LNCaP clone FGC (cell line): ENCODE measurements at regions not wholly inside any gene's neighbourhood (a gene's known extent, or its start where the extent isn't known, plus 50 kb on each side); places are given as distances from the start of the nearest gene placed in this dataset.

Experiments used
- DNase-seq: peaks from one replicate; pipeline ENCODE4 v3.0.0-alpha.2; 2011; ENCODE audit warnings: low read depth
- H3K4me3 ChIP-seq: 2 replicates; pipeline ENCODE4 v1.5.1; 2011; ENCODE audit warnings: mild to moderate bottlenecking, low read depth, low read length, control low read depth
- CTCF ChIP-seq: IDR thresholded peaks from 2 replicates; pipeline ENCODE4 v1.5.1; 2012; ENCODE audit warnings: mild to moderate bottlenecking; ENCODE audit not compliant: control insufficient read depth, insufficient read depth; ENCODE audit errors: extremely low read depth

- no peak for TF ChIP-seq CTCF
- no peak for DNase-seq
- no peak overlapping the region for H3K4me3 ChIP-seq
Observed at GRCh38 chr9:134544388-134545214, 97.0 kb upstream of the COL5A1 start.

- no peak overlapping the region for H3K4me3 ChIP-seq
- DNase-seq: no peak
- no peak for TF ChIP-seq CTCF
Observed at GRCh38 chr9:134545215-134545542, 96.4 kb upstream of the COL5A1 start.

GRCh38 chr9:134545543-134546245 lies 95.9 kb upstream of the COL5A1 start:
- H3K4me3 ChIP-seq: no peak overlapping the region
- no peak for DNase-seq
- TF ChIP-seq CTCF: no peak

GRCh38 chr9:134546246-134546731 lies 95.3 kb upstream of the COL5A1 start:
- H3K4me3 ChIP-seq: no peak overlapping the region
- no peak for TF ChIP-seq CTCF
- no peak for DNase-seq

GRCh38 chr9:134546746-134547145 lies 94.9 kb upstream of the COL5A1 start:
- TF ChIP-seq CTCF: no peak
- no peak for DNase-seq
- no peak overlapping the region for H3K4me3 ChIP-seq

- no peak for DNase-seq
- H3K4me3 ChIP-seq: no peak overlapping the region
- no peak for TF ChIP-seq CTCF
Observed at GRCh38 chr9:134547161-134548100, 94.2 kb upstream of the COL5A1 start.
